ENCODE measurements at regions not wholly inside any gene's neighbourhood (a gene's known extent, or its start where the extent isn't known, plus 50 kb on each side); places are given as distances from the start of the nearest gene placed in this dataset.

DNA sequence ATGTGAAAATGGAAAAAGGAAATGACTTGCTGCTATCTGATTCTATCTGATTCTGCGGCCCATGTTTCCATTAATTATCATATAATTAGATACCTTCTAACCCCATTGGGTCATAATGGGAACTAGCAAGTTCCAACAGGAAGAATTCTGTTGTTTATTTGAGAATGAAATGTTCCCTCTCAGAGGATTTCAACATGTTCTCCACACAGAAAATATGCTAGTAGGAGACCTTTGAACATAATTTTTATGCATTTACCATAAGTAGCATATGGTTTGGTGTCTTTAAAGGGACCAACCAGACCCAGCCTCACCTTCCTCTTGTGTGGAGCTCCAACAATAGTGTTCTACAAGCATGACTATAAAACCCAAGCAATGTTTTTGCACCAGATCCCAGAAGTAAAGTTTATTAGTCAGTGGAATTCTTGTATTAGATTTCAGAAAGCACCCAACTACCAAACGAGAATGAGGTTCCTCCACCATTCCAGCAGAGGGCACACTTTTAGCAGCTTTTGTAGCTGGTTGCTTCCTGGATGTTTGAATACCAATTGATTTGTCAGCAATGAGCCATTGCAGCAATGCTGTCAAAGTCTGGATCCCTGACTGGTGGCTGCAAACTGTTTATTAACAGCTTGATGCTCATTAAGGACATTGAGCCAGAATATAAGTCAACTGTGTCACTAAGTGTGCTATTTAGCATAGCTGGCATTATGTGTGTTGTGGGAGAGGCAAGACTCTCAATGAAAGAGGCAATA, 143.6 kb upstream of the GJE1 start (continued):
- no peak for TF ChIP-seq ZFX (CRISPR knock-in tag; IDR thresholded peaks at IDR 0.05)
- no peak for TF ChIP-seq TCF3 (CRISPR knock-in tag; IDR thresholded peaks at IDR 0.05)
- TF ChIP-seq ZNF785 (CRISPR knock-in tag; IDR thresholded peaks at IDR 0.05) = no peak
- no peak for TF ChIP-seq ZNF121 (CRISPR knock-in tag; conservative IDR thresholded peaks at IDR 0.05)
- TF ChIP-seq, protein P1, sequence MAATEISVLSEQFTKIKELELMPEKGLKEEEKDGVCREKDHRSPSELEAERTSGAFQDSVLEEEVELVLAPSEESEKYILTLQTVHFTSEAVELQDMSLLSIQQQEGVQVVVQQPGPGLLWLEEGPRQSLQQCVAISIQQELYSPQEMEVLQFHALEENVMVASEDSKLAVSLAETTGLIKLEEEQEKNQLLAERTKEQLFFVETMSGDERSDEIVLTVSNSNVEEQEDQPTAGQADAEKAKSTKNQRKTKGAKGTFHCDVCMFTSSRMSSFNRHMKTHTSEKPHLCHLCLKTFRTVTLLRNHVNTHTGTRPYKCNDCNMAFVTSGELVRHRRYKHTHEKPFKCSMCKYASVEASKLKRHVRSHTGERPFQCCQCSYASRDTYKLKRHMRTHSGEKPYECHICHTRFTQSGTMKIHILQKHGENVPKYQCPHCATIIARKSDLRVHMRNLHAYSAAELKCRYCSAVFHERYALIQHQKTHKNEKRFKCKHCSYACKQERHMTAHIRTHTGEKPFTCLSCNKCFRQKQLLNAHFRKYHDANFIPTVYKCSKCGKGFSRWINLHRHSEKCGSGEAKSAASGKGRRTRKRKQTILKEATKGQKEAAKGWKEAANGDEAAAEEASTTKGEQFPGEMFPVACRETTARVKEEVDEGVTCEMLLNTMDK (IDR thresholded peaks at IDR 0.05; ENCODE audit: borderline replicate concordance, insufficient read depth, low read depth, low read length, poor library complexity, severe bottlenecking) = peak; percentile 23
- TF ChIP-seq RFX7 (CRISPR knock-in tag; IDR thresholded peaks at IDR 0.05) = no peak
- TF ChIP-seq FOS (IDR thresholded peaks at IDR 0.05; ENCODE audit: extremely low read depth, insufficient read length) = no peak
- TF ChIP-seq CHD4 (IDR thresholded peaks at IDR 0.05; ENCODE audit: insufficient read depth, insufficient replicate concordance, low read depth, low read length, poor library complexity, severe bottlenecking) = no peak
- 0 out of 2 replicates have a peak, but pooled peaks have one; percentile 11 for TF ChIP-seq ARID2 (IDR thresholded peaks at IDR 0.05)
- TF ChIP-seq RAD21 (CRISPR knock-in tag; conservative IDR thresholded peaks at IDR 0.05 in 1 of 2, IDR thresholded peaks at IDR 0.05 in 1 of 2) = peak; percentile 73 to 86
- TF ChIP-seq, protein P2, sequence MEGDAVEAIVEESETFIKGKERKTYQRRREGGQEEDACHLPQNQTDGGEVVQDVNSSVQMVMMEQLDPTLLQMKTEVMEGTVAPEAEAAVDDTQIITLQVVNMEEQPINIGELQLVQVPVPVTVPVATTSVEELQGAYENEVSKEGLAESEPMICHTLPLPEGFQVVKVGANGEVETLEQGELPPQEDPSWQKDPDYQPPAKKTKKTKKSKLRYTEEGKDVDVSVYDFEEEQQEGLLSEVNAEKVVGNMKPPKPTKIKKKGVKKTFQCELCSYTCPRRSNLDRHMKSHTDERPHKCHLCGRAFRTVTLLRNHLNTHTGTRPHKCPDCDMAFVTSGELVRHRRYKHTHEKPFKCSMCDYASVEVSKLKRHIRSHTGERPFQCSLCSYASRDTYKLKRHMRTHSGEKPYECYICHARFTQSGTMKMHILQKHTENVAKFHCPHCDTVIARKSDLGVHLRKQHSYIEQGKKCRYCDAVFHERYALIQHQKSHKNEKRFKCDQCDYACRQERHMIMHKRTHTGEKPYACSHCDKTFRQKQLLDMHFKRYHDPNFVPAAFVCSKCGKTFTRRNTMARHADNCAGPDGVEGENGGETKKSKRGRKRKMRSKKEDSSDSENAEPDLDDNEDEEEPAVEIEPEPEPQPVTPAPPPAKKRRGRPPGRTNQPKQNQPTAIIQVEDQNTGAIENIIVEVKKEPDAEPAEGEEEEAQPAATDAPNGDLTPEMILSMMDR (IDR thresholded peaks at IDR 0.05 in 2 of 3, conservative IDR thresholded peaks at IDR 0.05 in 1 of 3; ENCODE audit: insufficient read depth in 2 of 3, low read depth in 1 of 3, low read length in 3 of 3) = peak; percentile 65 to 76 (median 69)
- peak; percentile 71 for TF ChIP-seq SMC3 (conservative IDR thresholded peaks at IDR 0.05; ENCODE audit: insufficient read depth, low read depth, low read length)
- no peak for TF ChIP-seq LEF1 (IDR thresholded peaks at IDR 0.05)

All from K562 (cell line).